ENCODE measurements at regions not wholly inside any gene's neighbourhood (a gene's known extent, or its start where the extent isn't known, plus 50 kb on each side); places are given as distances from the start of the nearest gene placed in this dataset.

DNA sequence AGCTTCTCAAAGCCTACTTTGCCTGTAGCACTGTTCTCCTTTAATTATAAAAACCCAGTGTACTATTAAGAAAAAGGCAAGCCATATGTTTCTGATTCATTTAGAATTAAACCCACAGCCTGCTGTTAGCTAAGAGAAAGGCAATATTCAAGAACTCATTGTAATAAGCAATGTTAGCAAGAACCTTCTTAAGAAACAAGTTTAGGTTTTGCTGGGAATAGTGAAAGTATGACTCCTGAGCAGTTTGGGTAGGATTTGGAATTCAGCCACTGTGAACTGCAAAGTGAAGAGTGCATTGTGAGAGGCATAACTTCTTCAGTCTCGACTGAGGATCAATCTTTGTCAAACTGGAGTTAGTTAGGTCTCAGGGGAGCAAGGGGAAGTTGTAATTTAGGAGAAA lies 206.5 kb upstream of the NT5C1B start:
- Mint-ChIP-seq H3K9me3 (ENCODE audit: unreplicated experiment) (no peaks in the 10 kb centered on the region), H3K27me3 (ENCODE audit: unreplicated experiment) (no peaks in the 10 kb centered on the region), H3K27ac (ENCODE audit: unreplicated experiment) (no peak overlapping the region), H3K36me3 (ENCODE audit: low read depth, unreplicated experiment) (no peaks in the 10 kb centered on the region), H3K4me3 (ENCODE audit: unreplicated experiment) (no peak overlapping the region), H3K4me1 (ENCODE audit: unreplicated experiment) (peaks cover 5% of the 10 kb centered on the region)
- TF ChIP-seq, protein P1, sequence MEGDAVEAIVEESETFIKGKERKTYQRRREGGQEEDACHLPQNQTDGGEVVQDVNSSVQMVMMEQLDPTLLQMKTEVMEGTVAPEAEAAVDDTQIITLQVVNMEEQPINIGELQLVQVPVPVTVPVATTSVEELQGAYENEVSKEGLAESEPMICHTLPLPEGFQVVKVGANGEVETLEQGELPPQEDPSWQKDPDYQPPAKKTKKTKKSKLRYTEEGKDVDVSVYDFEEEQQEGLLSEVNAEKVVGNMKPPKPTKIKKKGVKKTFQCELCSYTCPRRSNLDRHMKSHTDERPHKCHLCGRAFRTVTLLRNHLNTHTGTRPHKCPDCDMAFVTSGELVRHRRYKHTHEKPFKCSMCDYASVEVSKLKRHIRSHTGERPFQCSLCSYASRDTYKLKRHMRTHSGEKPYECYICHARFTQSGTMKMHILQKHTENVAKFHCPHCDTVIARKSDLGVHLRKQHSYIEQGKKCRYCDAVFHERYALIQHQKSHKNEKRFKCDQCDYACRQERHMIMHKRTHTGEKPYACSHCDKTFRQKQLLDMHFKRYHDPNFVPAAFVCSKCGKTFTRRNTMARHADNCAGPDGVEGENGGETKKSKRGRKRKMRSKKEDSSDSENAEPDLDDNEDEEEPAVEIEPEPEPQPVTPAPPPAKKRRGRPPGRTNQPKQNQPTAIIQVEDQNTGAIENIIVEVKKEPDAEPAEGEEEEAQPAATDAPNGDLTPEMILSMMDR (IDR thresholded peaks at IDR 0.05; ENCODE audit: unreplicated experiment), result no peak
- DNase-seq (ENCODE audit: low spot score), result no peak

GRCh38 chr2:18792684-18793083 lies 203.3 kb upstream of the NT5C1B start:
- no peaks in the 10 kb centered on the region for H3K27me3 Mint-ChIP-seq (ENCODE audit: unreplicated experiment)
- DNase-seq (ENCODE audit: low spot score), result no peak
- no peaks in the 10 kb centered on the region for H3K9me3 Mint-ChIP-seq (ENCODE audit: unreplicated experiment)
- no peak overlapping the region for H3K4me3 Mint-ChIP-seq (ENCODE audit: unreplicated experiment)
- H3K4me1 Mint-ChIP-seq (ENCODE audit: unreplicated experiment), result peaks cover 5% of the 10 kb centered on the region
- H3K36me3 Mint-ChIP-seq (ENCODE audit: low read depth, unreplicated experiment), result no peaks in the 10 kb centered on the region
- H3K27ac Mint-ChIP-seq (ENCODE audit: unreplicated experiment), result no peak overlapping the region
- TF ChIP-seq, protein P1 (IDR thresholded peaks at IDR 0.05; ENCODE audit: unreplicated experiment), result no peak

DNA sequence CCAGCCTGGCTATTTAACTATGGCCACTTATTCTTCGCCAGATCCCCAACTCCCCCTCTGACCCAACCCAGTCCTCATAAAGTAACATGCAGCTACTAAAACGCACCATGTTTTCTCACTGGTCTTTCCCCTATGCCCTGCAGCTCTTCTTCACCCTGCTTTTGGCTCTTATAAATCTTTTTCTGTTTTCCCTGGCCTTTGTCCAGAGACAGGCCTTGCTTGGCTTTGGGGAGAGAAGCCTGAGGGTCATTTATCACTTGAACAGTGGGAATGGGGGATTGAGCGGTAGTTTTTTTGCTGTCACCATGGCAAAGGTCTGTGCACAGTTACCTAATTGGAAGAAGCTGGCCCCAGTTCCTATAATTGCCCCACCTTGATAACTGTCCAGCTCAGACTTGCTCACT lies 202.9 kb upstream of the NT5C1B start:
- H3K4me3 Mint-ChIP-seq (ENCODE audit: unreplicated experiment), result no peak overlapping the region
- no peak for DNase-seq (ENCODE audit: low spot score)
- no peaks in the 10 kb centered on the region for H3K9me3 Mint-ChIP-seq (ENCODE audit: unreplicated experiment)
- TF ChIP-seq, protein P1 (IDR thresholded peaks at IDR 0.05; ENCODE audit: unreplicated experiment), result no peak
- no peaks in the 10 kb centered on the region for H3K36me3 Mint-ChIP-seq (ENCODE audit: low read depth, unreplicated experiment)
- H3K4me1 Mint-ChIP-seq (ENCODE audit: unreplicated experiment), result peaks cover 8% of the 10 kb centered on the region
- no peaks in the 10 kb centered on the region for H3K27me3 Mint-ChIP-seq (ENCODE audit: unreplicated experiment)
- no peak overlapping the region for H3K27ac Mint-ChIP-seq (ENCODE audit: unreplicated experiment)

- H3K27me3 Mint-ChIP-seq (ENCODE audit: unreplicated experiment), result no peaks in the 10 kb centered on the region
Measured at GRCh38 chr2:18791172-18791797, 201.9 kb upstream of the NT5C1B start.

GRCh38 chr2:18790509-18791171 lies 201.3 kb upstream of the NT5C1B start:
- DNase-seq (ENCODE audit: low spot score), result no peak
- H3K4me1 Mint-ChIP-seq (ENCODE audit: unreplicated experiment), result peaks cover 8% of the 10 kb centered on the region

More at GRCh38 chr2:18791172-18791797, 201.9 kb upstream of the NT5C1B start:
- no peak for DNase-seq (ENCODE audit: low spot score)
- Mint-ChIP-seq H3K27ac (ENCODE audit: unreplicated experiment) (no peak overlapping the region), H3K4me3 (ENCODE audit: unreplicated experiment) (no peak overlapping the region), H3K4me1 (ENCODE audit: unreplicated experiment) (peaks cover 8% of the 10 kb centered on the region), H3K9me3 (ENCODE audit: unreplicated experiment) (no peaks in the 10 kb centered on the region), H3K36me3 (ENCODE audit: low read depth, unreplicated experiment) (no peaks in the 10 kb centered on the region)
- TF ChIP-seq, protein P1 (IDR thresholded peaks at IDR 0.05; ENCODE audit: unreplicated experiment), result no peak

More at GRCh38 chr2:18790509-18791171, 201.3 kb upstream of the NT5C1B start:
- no peak overlapping the region for H3K4me3 Mint-ChIP-seq (ENCODE audit: unreplicated experiment)
- no peaks in the 10 kb centered on the region for H3K9me3 Mint-ChIP-seq (ENCODE audit: unreplicated experiment)
- no peaks in the 10 kb centered on the region for H3K27me3 Mint-ChIP-seq (ENCODE audit: unreplicated experiment)
- H3K36me3 Mint-ChIP-seq (ENCODE audit: low read depth, unreplicated experiment), result no peaks in the 10 kb centered on the region
- no peak overlapping the region for H3K27ac Mint-ChIP-seq (ENCODE audit: unreplicated experiment)
- TF ChIP-seq, protein P1 (IDR thresholded peaks at IDR 0.05; ENCODE audit: unreplicated experiment), result no peak
